ENCODE measurements at regions not wholly inside any gene's neighbourhood (a gene's known extent, or its start where the extent isn't known, plus 50 kb on each side); places are given as distances from the start of the nearest gene placed in this dataset.

DNA sequence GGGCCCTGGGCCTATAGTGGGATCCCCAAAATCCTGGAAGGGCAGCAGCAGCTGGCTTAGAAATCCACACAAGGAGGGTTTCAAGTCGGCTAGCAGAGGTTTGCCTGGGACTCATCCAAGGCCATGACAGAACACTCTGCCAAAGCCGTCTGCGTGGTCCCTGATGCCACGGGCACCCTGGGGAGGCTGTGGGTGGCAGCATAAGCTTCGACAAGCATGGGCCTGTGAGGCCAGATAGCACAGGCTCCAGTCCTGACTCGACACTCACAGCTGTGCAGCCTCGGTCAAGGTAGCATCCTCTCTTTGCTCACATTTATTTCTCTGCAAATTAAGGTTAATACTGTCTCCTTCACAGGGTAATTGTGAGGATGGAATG, 138.3 kb downstream of the JCAD start:
- Mint-ChIP-seq H3K36me3 (peaks cover 0 to 4% (median 3%) of the 10 kb centered on the region in 5 donors), H3K27ac (no peak overlapping the region), H3K4me1 (peaks cover 0 to 8% (median 0%) of the 10 kb centered on the region in 7 donors), H3K9me3 (peaks cover 0 to 17% (median 5%) of the 10 kb centered on the region in 11 donors), H3K4me3 (no peak overlapping the region), H3K27me3 (peaks cover 10 to 44% (median 18%) of the 10 kb centered on the region in 5 donors)
- CTCF ChIA-PET = no interaction called here
- Histone ChIP-seq H3K27ac (ENCODE audit: low read depth, low read length) (no peak overlapping the region), H3K27me3 (ENCODE audit: control insufficient read depth in 2 of 2, insufficient read depth in 2 of 2, low read length in 2 of 2) (no peaks in the 10 kb centered on the region), H3K36me3 (ENCODE audit: control insufficient read depth in 2 of 3, insufficient read depth in 3 of 3, low read length in 3 of 3) (no peaks in the 10 kb centered on the region), H3K4me3 (ENCODE audit: low read length) (no peak overlapping the region), H3K9me3 (ENCODE audit: control insufficient read depth in 2 of 3, low read length in 3 of 3) (no peaks in the 10 kb centered on the region), H3K4me1 (ENCODE audit: control insufficient read depth in 2 of 2, insufficient read depth in 2 of 2, low read length in 2 of 2) (no peaks in the 10 kb centered on the region)
- POLR2A ChIA-PET = no interaction called here
- intact Hi-C loops (cut with micrococcal nuclease) = no loop called here
- no peak for ATAC-seq
- DNase-seq = no peak

DNA sequence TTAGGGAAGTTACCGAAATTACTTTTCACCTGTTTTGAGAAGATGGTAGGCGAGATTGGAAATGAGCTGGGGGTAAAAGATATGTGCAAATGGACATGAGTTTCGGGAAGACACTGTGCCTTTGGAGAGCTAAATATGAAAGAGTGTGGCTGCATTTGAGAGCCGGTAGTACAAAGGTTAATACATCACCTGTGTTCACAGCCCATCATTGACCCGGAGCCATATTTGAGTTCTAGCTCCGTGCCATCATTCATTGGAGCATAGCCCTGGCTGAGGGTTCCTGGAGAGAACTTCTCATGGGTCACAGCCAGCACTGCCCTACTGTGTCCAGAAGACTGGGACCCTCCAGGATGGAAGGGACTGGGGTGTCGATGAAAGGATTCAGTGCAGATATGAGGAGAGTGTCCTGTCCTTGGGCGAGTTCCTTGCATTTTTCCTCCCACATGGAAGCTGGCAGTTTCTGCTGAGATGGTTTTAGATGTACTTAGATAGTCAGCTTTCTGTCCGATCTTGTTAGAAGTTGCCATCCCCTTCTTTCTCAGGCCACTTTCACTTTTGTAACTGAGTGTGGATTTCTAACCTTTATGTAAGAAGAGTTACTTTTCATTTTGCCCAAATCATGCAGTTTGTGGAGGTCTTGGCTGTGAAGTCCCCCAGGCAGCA, 138.8 kb downstream of the JCAD start:
- POLR2A ChIA-PET = interaction anchor here (0.8 kb wide), 1 partner anchor 34 kb away, joined by 5 read pairs; no protein-coding TSS in a partner anchor
- Mint-ChIP-seq H3K27me3 (peaks cover 10 to 41% (median 18%) of the 10 kb centered on the region in 5 donors), H3K4me1 (peaks cover 0 to 6% (median 0%) of the 10 kb centered on the region in 7 donors), H3K9me3 (peaks cover 0 to 12% (median 0%) of the 10 kb centered on the region in 11 donors), H3K4me3 (no peak overlapping the region), H3K36me3 (no peaks in the 10 kb centered on the region), H3K27ac (no peak overlapping the region)
- no peaks in the 10 kb centered on the region for H3K9me3 ChIP-seq (ENCODE audit: control insufficient read depth in 2 of 3, low read length in 3 of 3)
- no peaks in the 10 kb centered on the region for H3K4me1 ChIP-seq (ENCODE audit: control insufficient read depth in 2 of 2, insufficient read depth in 2 of 2, low read length in 2 of 2)
- H3K36me3 ChIP-seq (ENCODE audit: control insufficient read depth in 2 of 3, insufficient read depth in 3 of 3, low read length in 3 of 3) = no peaks in the 10 kb centered on the region
- DNase-seq (no peak), ATAC-seq (no peak)
- CTCF ChIA-PET = no interaction called here
- H3K27me3 ChIP-seq (ENCODE audit: control insufficient read depth in 2 of 2, insufficient read depth in 2 of 2, low read length in 2 of 2) = no peaks in the 10 kb centered on the region
- intact Hi-C loops (cut with micrococcal nuclease) = no loop called here
- H3K4me3 ChIP-seq (ENCODE audit: low read length) = no peak overlapping the region
- no peak overlapping the region for H3K27ac ChIP-seq (ENCODE audit: low read depth, low read length)

DNA sequence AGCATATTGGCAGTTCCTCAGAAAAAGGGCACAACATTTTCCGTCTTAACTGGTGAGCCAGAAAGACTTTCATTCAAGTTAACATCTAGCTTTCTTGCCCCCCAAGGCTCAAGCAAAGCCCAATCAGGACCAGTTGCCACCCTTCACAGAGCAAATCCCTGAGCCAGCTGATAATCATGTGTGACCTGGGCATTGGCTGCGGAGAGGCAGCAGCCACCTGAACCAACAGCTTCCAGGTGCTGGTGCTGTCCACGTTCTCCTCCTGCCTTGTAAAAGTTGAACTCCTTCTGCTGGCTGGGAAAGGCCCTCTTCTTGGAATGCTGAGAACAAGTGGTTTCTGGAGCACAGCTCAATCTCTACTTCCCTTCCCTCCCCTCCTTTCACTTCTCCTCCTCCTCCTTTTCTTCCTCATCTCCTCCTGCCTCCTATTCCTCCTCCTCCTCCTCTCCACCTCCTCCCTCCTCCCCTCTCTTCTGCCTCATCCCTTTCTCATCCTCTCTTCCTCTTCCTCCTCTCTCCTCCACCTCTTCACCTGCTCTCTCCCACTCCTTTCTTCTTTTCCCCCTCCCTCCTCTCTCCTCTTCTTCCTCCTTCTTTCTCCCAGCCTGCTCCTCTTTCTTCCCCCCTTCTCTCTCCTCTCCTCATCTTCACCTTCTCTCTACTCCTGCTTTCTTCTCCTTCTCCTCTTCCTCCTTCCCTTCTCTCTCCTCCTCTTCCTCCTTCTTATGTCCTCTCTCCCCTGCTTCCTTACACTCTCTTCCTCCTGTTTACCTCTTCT, 140.6 kb downstream of the JCAD start:
- ChIA-PET CTCF (no interaction called here), POLR2A (no interaction called here)
- H3K4me3 ChIP-seq (ENCODE audit: low read length) = no peak overlapping the region
- H3K36me3 ChIP-seq (ENCODE audit: control insufficient read depth in 2 of 3, insufficient read depth in 3 of 3, low read length in 3 of 3) = no peaks in the 10 kb centered on the region
- no peak overlapping the region for H3K27ac Mint-ChIP-seq
- H3K27me3 ChIP-seq (ENCODE audit: control insufficient read depth in 2 of 2, insufficient read depth in 2 of 2, low read length in 2 of 2) = no peaks in the 10 kb centered on the region
- ATAC-seq = no peak
- H3K36me3 Mint-ChIP-seq = no peaks in the 10 kb centered on the region
- peaks cover 0 to 2% (median 0%) of the 10 kb centered on the region in 7 donors for H3K4me1 Mint-ChIP-seq
- intact Hi-C loops (cut with micrococcal nuclease) = no loop called here
- DNase-seq = no peak
- no peaks in the 10 kb centered on the region for H3K4me1 ChIP-seq (ENCODE audit: control insufficient read depth in 2 of 2, insufficient read depth in 2 of 2, low read length in 2 of 2)
- H3K9me3 ChIP-seq (ENCODE audit: control insufficient read depth in 2 of 3, low read length in 3 of 3) = no peaks in the 10 kb centered on the region
- H3K27me3 Mint-ChIP-seq = peaks cover 7 to 32% (median 18%) of the 10 kb centered on the region in 5 donors
- no peak overlapping the region for H3K4me3 Mint-ChIP-seq
- peaks cover 0 to 3% (median 0%) of the 10 kb centered on the region in 11 donors for H3K9me3 Mint-ChIP-seq
- H3K27ac ChIP-seq (ENCODE audit: low read depth, low read length) = no peak overlapping the region

DNA sequence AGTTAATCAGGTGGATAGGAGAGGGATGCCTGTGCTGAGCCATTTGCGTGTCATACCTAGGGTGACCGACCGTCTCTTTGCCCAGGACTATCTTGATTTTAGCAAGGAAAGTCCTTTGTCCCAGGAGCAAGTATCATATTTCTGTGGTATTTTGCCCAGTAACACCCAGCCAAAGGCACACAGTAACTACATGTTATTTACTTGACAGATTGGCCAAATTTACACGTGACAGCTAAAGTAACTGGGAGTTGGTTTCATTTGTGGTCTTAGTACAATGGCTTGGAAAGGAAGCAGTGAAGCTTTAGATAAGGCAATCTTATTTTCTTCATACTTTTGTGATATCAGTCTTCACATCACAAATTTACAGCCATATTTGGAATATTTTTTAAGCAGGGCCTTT, 142.1 kb downstream of the JCAD start:
- H3K27me3 Mint-ChIP-seq = peaks cover 6 to 32% (median 11%) of the 10 kb centered on the region in 5 donors
- no peak overlapping the region for H3K27ac Mint-ChIP-seq
- DNase-seq (no peak), ATAC-seq (no peak)
- no peaks in the 10 kb centered on the region for H3K27me3 ChIP-seq (ENCODE audit: control insufficient read depth in 2 of 2, insufficient read depth in 2 of 2, low read length in 2 of 2)
- CTCF ChIA-PET = no interaction called here
- H3K27ac ChIP-seq (ENCODE audit: low read depth, low read length) = no peak overlapping the region
- H3K4me3 Mint-ChIP-seq = no peak overlapping the region
- POLR2A ChIA-PET = no interaction called here
- peaks cover 0 to 2% (median 0%) of the 10 kb centered on the region in 11 donors for H3K9me3 Mint-ChIP-seq
- no peak overlapping the region for H3K4me3 ChIP-seq (ENCODE audit: low read length)
- peaks cover 0 to 2% (median 0%) of the 10 kb centered on the region in 7 donors for H3K4me1 Mint-ChIP-seq
- intact Hi-C loops (cut with micrococcal nuclease) = no loop called here
- no peaks in the 10 kb centered on the region for H3K4me1 ChIP-seq (ENCODE audit: control insufficient read depth in 2 of 2, insufficient read depth in 2 of 2, low read length in 2 of 2)
- H3K36me3 ChIP-seq (ENCODE audit: control insufficient read depth in 2 of 3, insufficient read depth in 3 of 3, low read length in 3 of 3) = no peaks in the 10 kb centered on the region
- H3K36me3 Mint-ChIP-seq = no peaks in the 10 kb centered on the region
- H3K9me3 ChIP-seq (ENCODE audit: control insufficient read depth in 2 of 3, low read length in 3 of 3) = no peaks in the 10 kb centered on the region

DNA sequence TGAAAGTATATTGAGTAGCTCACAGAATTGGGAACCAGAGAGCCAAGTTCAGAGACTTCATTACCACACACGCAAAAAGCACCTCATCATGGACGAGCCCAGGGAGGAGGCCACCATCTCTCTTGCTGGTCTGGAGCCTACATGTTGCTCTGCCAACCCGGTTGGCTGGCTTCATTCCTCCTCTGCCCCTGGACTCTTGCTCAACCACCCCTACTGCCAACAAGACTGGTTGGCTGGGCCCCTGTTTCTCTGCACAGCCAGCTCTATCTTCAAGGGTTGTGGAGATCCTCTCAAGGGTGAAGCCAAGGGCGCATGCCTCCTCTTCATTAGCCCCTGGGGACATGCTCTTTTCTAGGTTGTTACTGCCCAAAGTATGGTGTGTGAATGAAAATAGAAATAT, 142.7 kb downstream of the JCAD start:
- peaks cover 6 to 28% (median 10%) of the 10 kb centered on the region in 5 donors for H3K27me3 Mint-ChIP-seq
- H3K27ac Mint-ChIP-seq = no peak overlapping the region
- Histone ChIP-seq H3K27ac (ENCODE audit: low read depth, low read length) (no peak overlapping the region), H3K4me1 (ENCODE audit: control insufficient read depth in 2 of 2, insufficient read depth in 2 of 2, low read length in 2 of 2) (no peaks in the 10 kb centered on the region), H3K9me3 (ENCODE audit: control insufficient read depth in 2 of 3, low read length in 3 of 3) (no peaks in the 10 kb centered on the region), H3K4me3 (ENCODE audit: low read length) (no peak overlapping the region), H3K27me3 (ENCODE audit: control insufficient read depth in 2 of 2, insufficient read depth in 2 of 2, low read length in 2 of 2) (no peaks in the 10 kb centered on the region), H3K36me3 (ENCODE audit: control insufficient read depth in 2 of 3, insufficient read depth in 3 of 3, low read length in 3 of 3) (no peaks in the 10 kb centered on the region)
- no peak for DNase-seq
- ChIA-PET POLR2A (no interaction called here), CTCF (no interaction called here)
- H3K9me3 Mint-ChIP-seq = peaks cover 0 to 2% (median 0%) of the 10 kb centered on the region in 11 donors
- H3K4me3 Mint-ChIP-seq = no peak overlapping the region
- H3K4me1 Mint-ChIP-seq = peaks cover 0 to 2% (median 0%) of the 10 kb centered on the region in 7 donors
- intact Hi-C loops (cut with micrococcal nuclease) = no loop called here
- H3K36me3 Mint-ChIP-seq = no peaks in the 10 kb centered on the region
- ATAC-seq = no peak

DNA sequence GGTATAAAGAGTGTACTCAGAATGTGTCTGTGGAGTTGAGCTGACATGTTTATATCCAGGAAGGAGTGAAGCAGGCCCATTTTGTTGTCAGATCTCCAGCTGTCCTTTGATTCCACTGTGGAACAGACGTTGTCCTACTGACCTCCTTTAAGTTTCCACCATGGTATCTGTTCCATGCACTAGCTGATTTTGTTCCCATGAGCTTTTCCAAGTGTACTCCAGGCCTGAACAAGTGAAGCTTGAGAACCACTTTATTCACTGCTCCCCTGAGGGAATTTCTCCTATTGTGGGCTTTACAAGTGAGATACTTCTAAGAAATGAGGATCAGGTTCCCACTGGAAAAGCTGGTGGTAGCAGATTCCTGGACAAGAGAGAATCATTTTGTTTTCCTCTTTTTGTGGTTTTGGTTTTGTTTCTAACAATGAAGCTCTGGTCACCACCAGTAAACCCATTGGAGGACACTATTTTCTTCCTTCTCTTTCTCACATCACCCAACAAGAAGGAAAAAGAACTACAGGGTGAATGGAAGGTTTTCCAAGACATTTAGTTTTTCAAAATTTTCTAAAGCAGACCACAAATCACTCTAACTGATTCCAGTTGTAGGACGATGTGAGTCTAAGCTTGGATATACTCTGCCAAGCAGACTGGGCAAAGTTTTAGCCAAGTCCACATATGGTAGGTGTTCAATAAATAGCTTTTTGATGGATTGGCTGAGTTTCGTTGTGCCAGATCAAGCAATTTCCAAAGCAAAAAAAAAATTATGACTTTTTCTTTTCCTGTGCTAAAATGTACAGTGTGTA, 144.2 kb downstream of the JCAD start:
- POLR2A ChIA-PET = no interaction called here
- Histone ChIP-seq H3K36me3 (ENCODE audit: control insufficient read depth in 2 of 3, insufficient read depth in 3 of 3, low read length in 3 of 3) (no peaks in the 10 kb centered on the region), H3K9me3 (ENCODE audit: control insufficient read depth in 2 of 3, low read length in 3 of 3) (no peaks in the 10 kb centered on the region), H3K27ac (ENCODE audit: low read depth, low read length) (no peak overlapping the region), H3K4me1 (ENCODE audit: control insufficient read depth in 2 of 2, insufficient read depth in 2 of 2, low read length in 2 of 2) (no peaks in the 10 kb centered on the region), H3K27me3 (ENCODE audit: control insufficient read depth in 2 of 2, insufficient read depth in 2 of 2, low read length in 2 of 2) (no peaks in the 10 kb centered on the region), H3K4me3 (ENCODE audit: low read length) (no peak overlapping the region)
- DNase-seq = no peak
- Mint-ChIP-seq H3K36me3 (no peaks in the 10 kb centered on the region), H3K27me3 (peaks cover 3 to 24% (median 7%) of the 10 kb centered on the region in 5 donors), H3K9me3 (peaks cover 0 to 5% (median 0%) of the 10 kb centered on the region in 11 donors), H3K4me3 (no peak overlapping the region), H3K27ac (no peak overlapping the region), H3K4me1 (peaks cover 0 to 2% (median 0%) of the 10 kb centered on the region in 7 donors)
- intact Hi-C loops (cut with micrococcal nuclease) = no loop called here
- ATAC-seq = no peak
- CTCF ChIA-PET = interaction anchor here (0.5 kb wide), 1 partner anchor 707 kb away, joined by 4 read pairs; no protein-coding TSS in a partner anchor
